Activated CD4-positive, alpha-beta T cell treated with anti-CD3 and anti-CD28 coated beads, Interleukin-2, amount 10 ng/mL, durations not matched to agents 7 days and 5 days (primary cell): ENCODE measurements at regions not wholly inside any gene's neighbourhood (a gene's known extent, or its start where the extent isn't known, plus 50 kb on each side); places are given as distances from the start of the nearest gene placed in this dataset.
"Not testable (repeated sequence)": the region's sequence is repeated elsewhere in the genome, so short reads cannot be mapped to it uniquely, and the experiment has no call there.

Source experiments
- CTCF ChIA-PET: fragments of 350-600 bp; sonication (Branson Sonifier 250); formaldehyde crosslinking; loops from one replicate; lab custom pipeline; 2021; ENCODE audit warnings: antibody characterized with exemption; lab: Charles Lee
- POLR2A ChIA-PET: fragments of 350-600 bp; sonication (Branson Sonifier 250); formaldehyde crosslinking; loops from one replicate; lab custom pipeline; 2021; ENCODE audit warnings: antibody characterized with exemption; lab: Charles Lee
- DNase-seq: peaks from one replicate; pipeline ENCODE4 v3.0.0-alpha.2; 2020
- H3K27ac Mint-ChIP-seq: one replicate; pipeline ENCODE4 v1.8.0; 2021; ENCODE audit warnings: mild to moderate bottlenecking, moderate library complexity, mixed read lengths
- H3K27me3 Mint-ChIP-seq: one replicate; pipeline ENCODE4 v1.8.0; 2021; ENCODE audit warnings: mixed read lengths
- H3K36me3 Mint-ChIP-seq: one replicate; pipeline ENCODE4 v1.8.0; 2021; ENCODE audit warnings: low read depth, mixed read lengths
- H3K4me1 Mint-ChIP-seq: one replicate; pipeline ENCODE4 v1.8.0; 2021; ENCODE audit warnings: mixed read lengths
- H3K4me3 Mint-ChIP-seq: one replicate; pipeline ENCODE4 v1.8.0; 2021; ENCODE audit warnings: mild to moderate bottlenecking, moderate library complexity, mixed read lengths
- H3K9me3 Mint-ChIP-seq: one replicate; pipeline ENCODE4 v1.8.0; 2021; ENCODE audit warnings: mixed read lengths

DNA sequence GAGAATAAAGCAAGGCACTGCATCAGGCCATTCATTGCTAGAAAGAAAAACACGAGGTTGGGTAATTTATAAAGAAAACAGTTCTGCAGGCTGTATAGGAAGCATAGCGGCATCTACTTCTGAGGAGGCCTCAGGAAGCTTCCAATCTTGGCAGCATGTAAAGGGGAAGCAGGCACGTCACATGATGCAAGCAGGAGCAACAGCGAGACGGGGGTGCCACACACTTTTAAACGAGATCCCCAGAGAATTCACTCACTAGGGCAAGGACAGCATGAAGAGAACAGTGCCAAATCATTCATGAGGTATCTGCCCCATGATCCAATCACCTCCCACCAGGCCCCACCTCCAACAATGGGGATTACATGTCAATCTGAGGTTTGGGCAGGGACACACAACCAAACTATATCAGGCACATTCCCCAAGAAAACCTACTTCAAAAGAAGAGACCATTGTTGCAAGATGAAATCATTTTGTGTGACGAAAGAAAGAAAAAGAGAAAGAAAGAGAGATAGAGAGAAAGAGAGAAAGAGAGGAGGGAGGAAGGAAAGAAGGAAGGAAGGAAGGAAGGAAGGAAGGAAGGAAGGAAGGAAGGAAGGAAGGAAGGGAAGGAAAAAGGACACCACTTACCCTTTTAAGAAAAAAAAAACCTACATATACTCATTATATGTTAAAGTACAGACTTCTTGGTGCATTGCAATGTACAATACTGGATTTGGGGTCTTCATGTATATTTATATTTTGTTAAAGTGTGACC lies 95.9 kb upstream of the PLEKHG1 start:
- Mint-ChIP-seq H3K36me3 (no peaks in the 10 kb centered on the region), H3K27ac (no peak overlapping the region), H3K4me1 (no peaks in the 10 kb centered on the region), H3K27me3 (peaks cover 4% of the 10 kb centered on the region), H3K9me3 (no peaks in the 10 kb centered on the region), H3K4me3 (no peak overlapping the region)
- POLR2A ChIA-PET = no interaction called here
- CTCF ChIA-PET = no interaction called here
- no peak for DNase-seq

GRCh38 chr6:150507361-150507760 lies 92.3 kb upstream of the PLEKHG1 start:
- H3K4me1 Mint-ChIP-seq, H3K27me3 Mint-ChIP-seq, H3K36me3 Mint-ChIP-seq, DNase-seq, CTCF ChIA-PET, H3K4me3 Mint-ChIP-seq, H3K27ac Mint-ChIP-seq, POLR2A ChIA-PET, H3K9me3 Mint-ChIP-seq: not testable (repeated sequence)

DNA sequence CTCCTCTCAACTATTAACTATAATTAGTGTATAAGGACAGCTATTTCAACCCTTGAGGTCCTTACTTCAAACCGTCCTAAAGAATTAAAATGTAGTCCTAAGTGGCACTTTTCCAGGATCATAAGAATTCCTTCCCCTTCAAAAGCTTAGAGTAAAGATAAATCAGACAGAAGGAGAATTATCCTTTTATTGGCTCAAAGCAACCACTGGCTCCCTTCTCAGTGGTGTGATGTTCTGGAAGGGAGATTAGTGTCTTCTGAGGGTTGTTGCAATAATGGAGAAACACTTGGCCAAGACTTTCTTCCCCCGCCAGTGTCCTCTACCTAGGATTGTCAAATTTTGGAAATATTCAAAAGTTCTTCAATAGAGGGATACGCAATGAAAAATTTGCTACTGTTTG lies 89.1 kb upstream of the PLEKHG1 start:
- no peaks in the 10 kb centered on the region for H3K36me3 Mint-ChIP-seq
- POLR2A ChIA-PET = no interaction called here
- DNase-seq = no peak
- no peaks in the 10 kb centered on the region for H3K4me1 Mint-ChIP-seq
- H3K4me3 Mint-ChIP-seq = no peak overlapping the region
- H3K27me3 Mint-ChIP-seq = peaks cover 4% of the 10 kb centered on the region
- H3K9me3 Mint-ChIP-seq = no peaks in the 10 kb centered on the region
- CTCF ChIA-PET = interaction anchor here (0.8 kb wide), 1 partner anchor 9 kb away, joined by 3 read pairs; no protein-coding TSS in a partner anchor
- H3K27ac Mint-ChIP-seq = no peak overlapping the region

GRCh38 chr6:150511313-150511712 lies 88.4 kb upstream of the PLEKHG1 start:
- ChIA-PET CTCF (no interaction called here), POLR2A (no interaction called here)
- peaks cover 4% of the 10 kb centered on the region for H3K27me3 Mint-ChIP-seq

DNA sequence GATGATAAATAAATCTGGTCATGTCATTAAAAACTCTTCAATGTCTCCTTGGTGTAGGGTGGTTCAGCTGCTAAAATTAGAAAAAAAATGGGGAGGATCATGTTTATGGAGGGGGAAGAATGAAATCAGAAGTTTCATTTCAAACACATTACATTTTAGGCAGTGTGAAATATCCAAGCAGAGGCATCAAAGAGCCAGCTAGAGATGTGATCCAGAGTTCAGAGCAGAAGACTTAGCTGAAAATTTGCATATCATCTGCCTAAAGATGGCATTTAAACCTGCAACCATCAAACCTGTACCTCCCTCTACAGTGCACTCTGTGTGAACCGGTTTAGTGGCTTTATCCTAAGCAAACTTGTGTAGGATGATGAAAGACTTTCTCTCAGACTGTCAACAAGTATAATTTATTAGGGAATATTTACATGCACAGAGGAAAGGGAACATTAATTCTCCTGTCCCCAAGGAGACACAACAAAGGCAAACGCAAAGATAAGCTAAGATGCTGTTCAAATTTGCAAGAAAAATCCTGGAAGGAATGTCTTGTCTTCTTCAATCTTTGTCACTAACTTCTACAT lies 84.8 kb upstream of the PLEKHG1 start:
- Mint-ChIP-seq H3K27ac (no peak overlapping the region), H3K27me3 (peaks cover 4% of the 10 kb centered on the region), H3K9me3 (no peaks in the 10 kb centered on the region), H3K36me3 (no peaks in the 10 kb centered on the region), H3K4me1 (no peaks in the 10 kb centered on the region), H3K4me3 (no peak overlapping the region)
- no peak for DNase-seq
- ChIA-PET CTCF (no interaction called here), POLR2A (no interaction called here)

More at GRCh38 chr6:150511313-150511712, 88.4 kb upstream of the PLEKHG1 start:
- no peaks in the 10 kb centered on the region for H3K4me1 Mint-ChIP-seq
- H3K27ac Mint-ChIP-seq = no peak overlapping the region
- no peak for DNase-seq
- H3K36me3 Mint-ChIP-seq = no peaks in the 10 kb centered on the region
- no peak overlapping the region for H3K4me3 Mint-ChIP-seq
- H3K9me3 Mint-ChIP-seq = no peaks in the 10 kb centered on the region

GRCh38 chr6:150516199-150516598 lies 83.5 kb upstream of the PLEKHG1 start:
- Mint-ChIP-seq H3K4me3 (no peak overlapping the region), H3K4me1 (no peaks in the 10 kb centered on the region), H3K27ac (no peak overlapping the region), H3K36me3 (no peaks in the 10 kb centered on the region), H3K9me3 (no peaks in the 10 kb centered on the region), H3K27me3 (peaks cover 4% of the 10 kb centered on the region)
- ChIA-PET CTCF (no interaction called here), POLR2A (no interaction called here)
- no peak for DNase-seq

DNA sequence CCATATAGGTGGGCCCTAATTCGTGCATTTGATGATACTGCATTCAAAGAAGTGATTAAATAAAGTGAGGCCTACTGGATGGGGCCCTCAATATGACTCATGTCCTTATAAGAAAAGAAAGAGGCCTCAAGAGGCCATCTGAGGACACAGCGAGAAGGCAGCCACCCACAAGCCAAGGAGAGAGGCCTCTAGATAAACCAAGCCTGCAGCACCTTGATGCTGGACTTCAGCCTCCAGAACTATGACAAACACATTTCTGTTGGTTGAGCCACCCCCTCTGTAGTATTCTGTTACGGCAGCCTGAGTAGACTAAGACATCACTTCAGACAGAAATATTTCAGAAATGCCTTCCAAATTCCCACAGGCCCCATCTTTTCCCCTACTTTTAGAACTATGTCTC lies 82.5 kb upstream of the PLEKHG1 start:
- ChIA-PET POLR2A (no interaction called here), CTCF (interaction anchor here (0.6 kb wide), 1 partner anchor 139 kb away, joined by 6 read pairs; no protein-coding TSS in a partner anchor)
- Mint-ChIP-seq H3K4me3 (no peak overlapping the region), H3K27ac (no peak overlapping the region), H3K27me3 (peaks cover 6% of the 10 kb centered on the region), H3K36me3 (no peaks in the 10 kb centered on the region), H3K4me1 (no peaks in the 10 kb centered on the region), H3K9me3 (no peaks in the 10 kb centered on the region)
- no peak for DNase-seq

- no peak for DNase-seq
- CTCF ChIA-PET = no interaction called here
- Mint-ChIP-seq H3K9me3 (no peaks in the 10 kb centered on the region), H3K4me1 (no peaks in the 10 kb centered on the region), H3K36me3 (no peaks in the 10 kb centered on the region), H3K4me3 (no peak overlapping the region), H3K27ac (no peak overlapping the region), H3K27me3 (peaks cover 10% of the 10 kb centered on the region)
- POLR2A ChIA-PET = no interaction called here
Measured at GRCh38 chr6:150521482-150521881, 78.2 kb upstream of the PLEKHG1 start.

- POLR2A ChIA-PET, DNase-seq, H3K4me3 Mint-ChIP-seq, CTCF ChIA-PET, H3K36me3 Mint-ChIP-seq, H3K4me1 Mint-ChIP-seq, H3K27ac Mint-ChIP-seq, H3K9me3 Mint-ChIP-seq: not testable (repeated sequence)
- H3K27me3 Mint-ChIP-seq = peaks cover 15% of the 10 kb centered on the region
Measured at GRCh38 chr6:150523216-150523615, 76.5 kb upstream of the PLEKHG1 start.

- Mint-ChIP-seq H3K27ac (no peak overlapping the region), H3K27me3 (peaks cover 15% of the 10 kb centered on the region), H3K4me1 (no peaks in the 10 kb centered on the region), H3K4me3 (no peak overlapping the region), H3K36me3 (no peaks in the 10 kb centered on the region), H3K9me3 (no peaks in the 10 kb centered on the region)
- DNase-seq = no peak
- POLR2A ChIA-PET = no interaction called here
- CTCF ChIA-PET = no interaction called here
Measured at GRCh38 chr6:150525300-150525699, 74.4 kb upstream of the PLEKHG1 start.

DNA sequence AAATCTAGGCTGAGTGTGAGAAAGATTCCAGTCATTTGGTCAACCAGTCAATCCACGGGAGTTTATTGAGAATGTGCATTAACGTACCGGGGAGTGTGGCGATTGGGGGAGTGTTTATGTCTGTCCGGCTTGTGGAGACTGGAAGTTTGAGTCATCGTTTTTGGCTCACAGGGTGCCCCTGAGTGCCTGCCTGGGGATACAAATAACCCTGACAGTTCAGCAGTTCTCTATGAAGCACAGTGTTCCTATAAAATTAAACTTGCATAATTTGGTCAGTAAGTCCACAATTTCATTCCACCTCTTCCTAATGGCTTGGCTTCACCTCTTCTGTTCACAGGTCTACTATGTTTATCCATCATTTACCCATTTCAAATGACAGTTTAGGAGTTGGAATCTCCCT lies 72.6 kb upstream of the PLEKHG1 start:
- no peaks in the 10 kb centered on the region for H3K36me3 Mint-ChIP-seq
- H3K4me3 Mint-ChIP-seq = no peak overlapping the region
- no peaks in the 10 kb centered on the region for H3K9me3 Mint-ChIP-seq
- no peaks in the 10 kb centered on the region for H3K4me1 Mint-ChIP-seq
- no peak for DNase-seq
- POLR2A ChIA-PET = no interaction called here
- H3K27me3 Mint-ChIP-seq = peaks cover 13% of the 10 kb centered on the region
- no peak overlapping the region for H3K27ac Mint-ChIP-seq
- CTCF ChIA-PET = no interaction called here

- no peak for DNase-seq
- ChIA-PET POLR2A (no interaction called here), CTCF (interaction anchor here (0.6 kb wide), 1 partner anchor 617 kb away, joined by 3 read pairs; no protein-coding TSS in a partner anchor)
- Mint-ChIP-seq H3K36me3 (no peaks in the 10 kb centered on the region), H3K4me1 (no peaks in the 10 kb centered on the region), H3K27ac (no peak overlapping the region), H3K27me3 (peaks cover 13% of the 10 kb centered on the region), H3K9me3 (no peaks in the 10 kb centered on the region), H3K4me3 (no peak overlapping the region)
Measured at GRCh38 chr6:150528648-150529285, 70.9 kb upstream of the PLEKHG1 start.

GRCh38 chr6:150529646-150530045 lies 70.0 kb upstream of the PLEKHG1 start:
- DNase-seq = no peak
- Mint-ChIP-seq H3K9me3 (no peaks in the 10 kb centered on the region), H3K4me3 (no peak overlapping the region), H3K36me3 (no peaks in the 10 kb centered on the region), H3K27ac (no peak overlapping the region), H3K4me1 (no peaks in the 10 kb centered on the region), H3K27me3 (peaks cover 10% of the 10 kb centered on the region)
- POLR2A ChIA-PET = no interaction called here
- CTCF ChIA-PET = no interaction called here
